Panc1 (cell line): ENCODE measurements at regions not wholly inside any gene's neighbourhood (a gene's known extent, or its start where the extent isn't known, plus 50 kb on each side); places are given as distances from the start of the nearest gene placed in this dataset.

Source experiments
- POLR2AphosphoS5 ChIP-seq: IDR thresholded peaks from 2 replicates; pipeline ENCODE4 v1.6.1; 2012; ENCODE audit warnings: mild to moderate bottlenecking, low read depth, low read length, moderate library complexity
- SIN3A ChIP-seq: IDR thresholded peaks from 2 replicates; pipeline ENCODE4 v1.6.1; 2012; ENCODE audit warnings: low read depth, mild to moderate bottlenecking, low read length, moderate library complexity, borderline replicate concordance; ENCODE audit not compliant: insufficient read depth
- TCF7L2 ChIP-seq: IDR thresholded peaks from 2 replicates; pipeline ENCODE4 v1.6.1; 2011; ENCODE audit warnings: mild to moderate bottlenecking, low read depth, low read length, inconsistent platforms
- TF ChIP-seq, protein P1 (sequence below): fragments of 450-650 bp; IDR thresholded peaks from 2 replicates; pipeline ENCODE4 v1.5.1; 2017; ENCODE audit warnings: mild to moderate bottlenecking
- TF ChIP-seq, protein P2 (sequence below), 2 experiments: IDR thresholded peaks; 2 replicates each; pipeline ENCODE4 v1.6.1; 2011 to 2012; ENCODE audit warnings: low read depth in 2 of 2, control low read depth in 1 of 2, low read length in 1 of 2, mild to moderate bottlenecking in 1 of 2, moderate library complexity in 1 of 2; ENCODE audit not compliant: insufficient read depth in 1 of 2

DNA sequence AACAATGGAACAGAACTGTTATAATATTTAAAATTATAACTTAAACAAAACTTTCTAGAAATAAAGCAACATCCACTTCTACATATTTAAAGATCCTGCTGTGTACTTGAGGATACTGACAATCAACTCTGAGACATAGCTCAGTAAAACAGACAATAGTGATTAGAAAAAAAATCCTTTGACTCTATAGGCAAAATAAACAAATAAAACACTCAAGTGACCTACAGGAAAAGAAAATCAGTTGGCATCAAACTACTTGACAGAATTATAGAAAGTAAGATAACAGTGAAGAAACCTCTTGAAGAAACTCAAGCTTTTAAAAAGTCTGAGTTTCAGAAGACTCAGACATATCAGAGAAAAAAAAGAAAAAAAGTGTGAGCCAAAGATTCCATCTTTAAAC, 55.9 kb upstream of the THOC2 start:
- TF ChIP-seq, protein P1, sequence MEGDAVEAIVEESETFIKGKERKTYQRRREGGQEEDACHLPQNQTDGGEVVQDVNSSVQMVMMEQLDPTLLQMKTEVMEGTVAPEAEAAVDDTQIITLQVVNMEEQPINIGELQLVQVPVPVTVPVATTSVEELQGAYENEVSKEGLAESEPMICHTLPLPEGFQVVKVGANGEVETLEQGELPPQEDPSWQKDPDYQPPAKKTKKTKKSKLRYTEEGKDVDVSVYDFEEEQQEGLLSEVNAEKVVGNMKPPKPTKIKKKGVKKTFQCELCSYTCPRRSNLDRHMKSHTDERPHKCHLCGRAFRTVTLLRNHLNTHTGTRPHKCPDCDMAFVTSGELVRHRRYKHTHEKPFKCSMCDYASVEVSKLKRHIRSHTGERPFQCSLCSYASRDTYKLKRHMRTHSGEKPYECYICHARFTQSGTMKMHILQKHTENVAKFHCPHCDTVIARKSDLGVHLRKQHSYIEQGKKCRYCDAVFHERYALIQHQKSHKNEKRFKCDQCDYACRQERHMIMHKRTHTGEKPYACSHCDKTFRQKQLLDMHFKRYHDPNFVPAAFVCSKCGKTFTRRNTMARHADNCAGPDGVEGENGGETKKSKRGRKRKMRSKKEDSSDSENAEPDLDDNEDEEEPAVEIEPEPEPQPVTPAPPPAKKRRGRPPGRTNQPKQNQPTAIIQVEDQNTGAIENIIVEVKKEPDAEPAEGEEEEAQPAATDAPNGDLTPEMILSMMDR = no peak
- TF ChIP-seq, protein P2, sequence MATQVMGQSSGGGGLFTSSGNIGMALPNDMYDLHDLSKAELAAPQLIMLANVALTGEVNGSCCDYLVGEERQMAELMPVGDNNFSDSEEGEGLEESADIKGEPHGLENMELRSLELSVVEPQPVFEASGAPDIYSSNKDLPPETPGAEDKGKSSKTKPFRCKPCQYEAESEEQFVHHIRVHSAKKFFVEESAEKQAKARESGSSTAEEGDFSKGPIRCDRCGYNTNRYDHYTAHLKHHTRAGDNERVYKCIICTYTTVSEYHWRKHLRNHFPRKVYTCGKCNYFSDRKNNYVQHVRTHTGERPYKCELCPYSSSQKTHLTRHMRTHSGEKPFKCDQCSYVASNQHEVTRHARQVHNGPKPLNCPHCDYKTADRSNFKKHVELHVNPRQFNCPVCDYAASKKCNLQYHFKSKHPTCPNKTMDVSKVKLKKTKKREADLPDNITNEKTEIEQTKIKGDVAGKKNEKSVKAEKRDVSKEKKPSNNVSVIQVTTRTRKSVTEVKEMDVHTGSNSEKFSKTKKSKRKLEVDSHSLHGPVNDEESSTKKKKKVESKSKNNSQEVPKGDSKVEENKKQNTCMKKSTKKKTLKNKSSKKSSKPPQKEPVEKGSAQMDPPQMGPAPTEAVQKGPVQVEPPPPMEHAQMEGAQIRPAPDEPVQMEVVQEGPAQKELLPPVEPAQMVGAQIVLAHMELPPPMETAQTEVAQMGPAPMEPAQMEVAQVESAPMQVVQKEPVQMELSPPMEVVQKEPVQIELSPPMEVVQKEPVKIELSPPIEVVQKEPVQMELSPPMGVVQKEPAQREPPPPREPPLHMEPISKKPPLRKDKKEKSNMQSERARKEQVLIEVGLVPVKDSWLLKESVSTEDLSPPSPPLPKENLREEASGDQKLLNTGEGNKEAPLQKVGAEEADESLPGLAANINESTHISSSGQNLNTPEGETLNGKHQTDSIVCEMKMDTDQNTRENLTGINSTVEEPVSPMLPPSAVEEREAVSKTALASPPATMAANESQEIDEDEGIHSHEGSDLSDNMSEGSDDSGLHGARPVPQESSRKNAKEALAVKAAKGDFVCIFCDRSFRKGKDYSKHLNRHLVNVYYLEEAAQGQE (IDR thresholded peaks at IDR 0.05; ENCODE audit: insufficient read depth in 1 of 2, low read depth in 2 of 2, low read length in 1 of 2) = no peak
- TF ChIP-seq SIN3A (no peak), POLR2AphosphoS5 (no peak), TCF7L2 (no peak)
